SK-N-SH (cell line): ENCODE measurements at regions not wholly inside any gene's neighbourhood (a gene's known extent, or its start where the extent isn't known, plus 50 kb on each side); places are given as distances from the start of the nearest gene placed in this dataset.

Source experiments
- CTCF ChIA-PET: fragments of 300-600, 350-600 bp; formaldehyde crosslinking; extraction: SDS; loops from one replicate; lab custom pipeline; 2021; lab: Yijun Ruan, JAX
- POLR2A ChIA-PET: fragments of 350-600 bp; sonication (Branson Sonifier 250); formaldehyde crosslinking; extraction: SDS; loops from one replicate; lab custom pipeline; 2020; ENCODE audit warnings: antibody characterized with exemption, inconsistent platforms; lab: Yijun Ruan, JAX
- DNase-seq: peaks from one replicate; pipeline ENCODE4 v3.0.0; 2012
- H2AFZ ChIP-seq: fragments of 200-600 bp; sonication (generic); 2 replicates; pipeline ENCODE4 v1.8.1; 2016; ENCODE audit warnings: antibody characterized with exemption, mild to moderate bottlenecking, low read depth
- H3F3A ChIP-seq: fragments of 200-600 bp; sonication (generic); replicated peaks from 2 replicates; pipeline ENCODE3; 2016; ENCODE audit warnings: antibody characterized with exemption, mild to moderate bottlenecking; ENCODE audit not compliant: insufficient read depth
- H3K27ac ChIP-seq, 2 experiments: fragments of 200-500 bp in 1 of 2; fragments of 200-600 bp in 1 of 2; sonication (Bioruptor generic) in 1 of 2; sonication (generic), shearing (Covaris generic) in 1 of 2; 2 replicates each; pipeline versions ENCODE4 v1.5.1 to v1.6.1; 2014 to 2016; ENCODE audit warnings: low read depth in 2 of 2, inconsistent platforms in 1 of 2, low read length in 1 of 2, mild to moderate bottlenecking in 1 of 2, mixed read lengths in 1 of 2
- H3K27me3 ChIP-seq: fragments of 200-600 bp; sonication (generic), shearing (Covaris generic); 2 replicates; pipeline ENCODE4 v1.6.1; 2016; ENCODE audit warnings: mixed run types; ENCODE audit not compliant: insufficient read depth
- H3K36me3 ChIP-seq, 2 experiments: fragments of 200-500 bp in 1 of 2; fragments of 200-600 bp in 1 of 2; sonication (Bioruptor generic) in 1 of 2; sonication (generic) in 1 of 2; replicated peaks in 1 of 2; 2 replicates each; pipeline versions ENCODE3 to v1.5.1; 2014 to 2016; ENCODE audit warnings: low read length in 1 of 2, mild to moderate bottlenecking in 1 of 2; ENCODE audit not compliant: insufficient read depth in 2 of 2, control insufficient read depth in 1 of 2
- H3K4me1 ChIP-seq, 2 experiments: fragments of 200-500 bp in 1 of 2; fragments of 200-600 bp in 1 of 2; sonication (Bioruptor generic) in 1 of 2; sonication (generic), shearing (Covaris generic) in 1 of 2; 2 replicates each; pipeline versions ENCODE4 v1.5.1 to v1.6.1; 2014 to 2016; ENCODE audit warnings: low read depth in 1 of 2, low read length in 1 of 2, mixed run types in 1 of 2; ENCODE audit not compliant: insufficient read depth in 2 of 2, control insufficient read depth in 1 of 2
- H3K4me2 ChIP-seq: fragments of 200-600 bp; sonication (generic), shearing (Covaris generic); 2 replicates; pipeline ENCODE4 v1.6.1; 2017; ENCODE audit warnings: mixed run types
- H3K4me3 ChIP-seq, 2 experiments: fragments of 200-500 bp in 1 of 2; fragments of 200-600 bp in 1 of 2; sonication (Bioruptor generic) in 1 of 2; sonication (generic), shearing (Covaris generic) in 1 of 2; 2 replicates each; pipeline versions ENCODE4 v1.5.1 to v1.8.1; 2014 to 2016; ENCODE audit warnings: low read depth in 2 of 2, inconsistent platforms in 1 of 2, low read length in 1 of 2, mild to moderate bottlenecking in 1 of 2, mixed read lengths in 1 of 2, moderate library complexity in 1 of 2
- H3K79me2 ChIP-seq: fragments of 200-600 bp; sonication (generic); 2 replicates; pipeline ENCODE4 v1.8.1; 2017; ENCODE audit warnings: mild to moderate bottlenecking; ENCODE audit not compliant: insufficient read depth
- H3K9ac ChIP-seq: fragments of 200-600 bp; sonication (generic); 2 replicates; pipeline ENCODE4 v1.6.1; 2017; ENCODE audit warnings: mixed run types
- H3K9me2 ChIP-seq: fragments of 200-600 bp; sonication (generic); 2 replicates; pipeline ENCODE4 v1.6.1; 2017; ENCODE audit warnings: mixed run types
- H3K9me3 ChIP-seq: fragments of 200-600 bp; sonication (generic); 2 replicates; pipeline ENCODE4 v1.6.1; 2017; ENCODE audit warnings: mixed run types, mild to moderate bottlenecking, moderate library complexity
- H4K20me1 ChIP-seq: fragments of 200-600 bp; sonication (generic); 2 replicates; pipeline ENCODE4 v1.6.1; 2017; ENCODE audit warnings: mild to moderate bottlenecking, mixed run types; ENCODE audit not compliant: insufficient read depth
- FOSL2 ChIP-seq: IDR thresholded peaks from 2 replicates; pipeline ENCODE4 v1.4.0; 2012; ENCODE audit warnings: low read depth, mild to moderate bottlenecking, moderate library complexity, borderline replicate concordance
- FOXM1 ChIP-seq: IDR thresholded peaks from 2 replicates; pipeline ENCODE4 v1.4.0; 2012; ENCODE audit warnings: low read depth, mild to moderate bottlenecking
- JUND ChIP-seq: IDR thresholded peaks from 2 replicates; pipeline ENCODE4 v1.4.0; 2012
- MEF2A ChIP-seq: IDR thresholded peaks from 2 replicates; pipeline ENCODE4 v1.4.0; 2012; ENCODE audit warnings: low read depth, borderline replicate concordance
- RCOR1 ChIP-seq: fragments of 150-350 bp; IDR thresholded peaks from 2 replicates; pipeline ENCODE4 v1.6.1; 2017; ENCODE audit warnings: antibody characterized with exemption, low read length
- REST ChIP-seq: IDR thresholded peaks from 2 replicates; pipeline ENCODE4 v1.6.1; 2012; ENCODE audit warnings: mild to moderate bottlenecking, low read depth, low read length, moderate library complexity
- RFX5 ChIP-seq: IDR thresholded peaks from 2 replicates; pipeline ENCODE4 v1.6.1; 2012; ENCODE audit warnings: mild to moderate bottlenecking, improper control_type of control experiment, low read length
- RXRA ChIP-seq: IDR thresholded peaks from 2 replicates; pipeline ENCODE4 v1.4.0; 2012; ENCODE audit warnings: low read depth, mild to moderate bottlenecking, borderline replicate concordance
- SIN3A ChIP-seq: IDR thresholded peaks from 2 replicates; pipeline ENCODE4 v1.6.1; 2012; ENCODE audit warnings: low read depth, mild to moderate bottlenecking, low read length, moderate library complexity, borderline replicate concordance
- TCF12 ChIP-seq: IDR thresholded peaks from 2 replicates; pipeline ENCODE4 v1.4.0; 2012
- TEAD4 ChIP-seq: IDR thresholded peaks from 2 replicates; pipeline ENCODE4 v1.4.0; 2012; ENCODE audit warnings: mild to moderate bottlenecking, borderline replicate concordance; ENCODE audit not compliant: insufficient read depth
- WGBS: methylation state at CpG from one replicate; pipeline ENCODE4 v1.1.6; 2017; ENCODE audit warnings: low lambda C conversion rate; 5-methylcytosine and 5-hydroxymethylcytosine counted together
- TF ChIP-seq, protein P1 (sequence below): fragments of 200-600 bp; sonication (generic); IDR thresholded peaks from 2 replicates; pipeline ENCODE4 v1.6.1; 2017; ENCODE audit warnings: antibody characterized with exemption, mild to moderate bottlenecking, moderate library complexity
- TF ChIP-seq, protein P2 (sequence below): IDR thresholded peaks from 2 replicates; pipeline ENCODE4; 2012

- Histone ChIP-seq H3K9me3 (no peaks in the 10 kb centered on the region), H3K79me2 (no peaks in the 10 kb centered on the region), H3K4me1 (no peaks in the 10 kb centered on the region), H3K27ac (no peak overlapping the region), H2AFZ (no peak overlapping the region), H3K9me2 (no peaks in the 10 kb centered on the region), H3K4me2 (no peak overlapping the region), H4K20me1 (no peaks in the 10 kb centered on the region), H3K27me3 (peaks cover 44% of the 10 kb centered on the region), H3K36me3 (no peaks in the 10 kb centered on the region), H3F3A (no peaks in the 10 kb centered on the region), H3K4me3 (no peak overlapping the region), H3K9ac (no peak overlapping the region)
- TF ChIP-seq FOXM1 (no peak), JUND (no peak), FOSL2 (no peak), SIN3A (no peak), MEF2A (no peak), RXRA (no peak), RFX5 (no peak), TCF12 (no peak), REST (no peak), RCOR1 (no peak), TEAD4 (no peak)
- TF ChIP-seq, protein P1, sequence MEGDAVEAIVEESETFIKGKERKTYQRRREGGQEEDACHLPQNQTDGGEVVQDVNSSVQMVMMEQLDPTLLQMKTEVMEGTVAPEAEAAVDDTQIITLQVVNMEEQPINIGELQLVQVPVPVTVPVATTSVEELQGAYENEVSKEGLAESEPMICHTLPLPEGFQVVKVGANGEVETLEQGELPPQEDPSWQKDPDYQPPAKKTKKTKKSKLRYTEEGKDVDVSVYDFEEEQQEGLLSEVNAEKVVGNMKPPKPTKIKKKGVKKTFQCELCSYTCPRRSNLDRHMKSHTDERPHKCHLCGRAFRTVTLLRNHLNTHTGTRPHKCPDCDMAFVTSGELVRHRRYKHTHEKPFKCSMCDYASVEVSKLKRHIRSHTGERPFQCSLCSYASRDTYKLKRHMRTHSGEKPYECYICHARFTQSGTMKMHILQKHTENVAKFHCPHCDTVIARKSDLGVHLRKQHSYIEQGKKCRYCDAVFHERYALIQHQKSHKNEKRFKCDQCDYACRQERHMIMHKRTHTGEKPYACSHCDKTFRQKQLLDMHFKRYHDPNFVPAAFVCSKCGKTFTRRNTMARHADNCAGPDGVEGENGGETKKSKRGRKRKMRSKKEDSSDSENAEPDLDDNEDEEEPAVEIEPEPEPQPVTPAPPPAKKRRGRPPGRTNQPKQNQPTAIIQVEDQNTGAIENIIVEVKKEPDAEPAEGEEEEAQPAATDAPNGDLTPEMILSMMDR: no peak
- TF ChIP-seq, protein P2, sequence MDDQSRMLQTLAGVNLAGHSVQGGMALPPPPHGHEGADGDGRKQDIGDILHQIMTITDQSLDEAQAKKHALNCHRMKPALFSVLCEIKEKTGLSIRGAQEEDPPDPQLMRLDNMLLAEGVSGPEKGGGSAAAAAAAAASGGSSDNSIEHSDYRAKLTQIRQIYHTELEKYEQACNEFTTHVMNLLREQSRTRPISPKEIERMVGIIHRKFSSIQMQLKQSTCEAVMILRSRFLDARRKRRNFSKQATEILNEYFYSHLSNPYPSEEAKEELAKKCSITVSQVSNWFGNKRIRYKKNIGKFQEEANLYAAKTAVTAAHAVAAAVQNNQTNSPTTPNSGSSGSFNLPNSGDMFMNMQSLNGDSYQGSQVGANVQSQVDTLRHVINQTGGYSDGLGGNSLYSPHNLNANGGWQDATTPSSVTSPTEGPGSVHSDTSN: no peak
- WGBS: 14% methylated on average over 9 of the region's 9 CpGs
- POLR2A ChIA-PET: no interaction called here
- DNase-seq: no peak
- CTCF ChIA-PET: no interaction called here
These were observed 270.9 kb upstream of the FOXF1 start for GRCh38 chr16:86239381-86239780.
